Stomach (tissue), 8 donors: ENCODE measurements at regions not wholly inside any gene's neighbourhood (a gene's known extent, or its start where the extent isn't known, plus 50 kb on each side); places are given as distances from the start of the nearest gene placed in this dataset.

Source experiments
- DNase-seq, 2 donors: peaks; one replicate each; pipeline versions ENCODE4 v3.0.0 to v3.0.0-alpha.2; 2013 to 2019
- H3K27ac ChIP-seq, 5 donors: fragments of 200-600 bp in 4 of 5; sonication (generic) in 4 of 5; one replicate each; pipeline ENCODE4 v1.5.1; 2013 to 2019; ENCODE audit warnings: mild to moderate bottlenecking in 1 of 5, moderate library complexity in 1 of 5
- H3K27me3 ChIP-seq, 3 donors: fragments of 200-600 bp; sonication (generic); one replicate each; pipeline ENCODE4 v1.5.1; 2017 to 2019; ENCODE audit warnings: mixed run types in 1 of 3
- H3K36me3 ChIP-seq, 4 donors: fragments of 200-600 bp; sonication (generic); 1 replicate in 3 of 4; 2 replicates in 1 of 4; pipeline ENCODE4 v1.5.1; 2016 to 2019
- H3K4me1 ChIP-seq, 4 donors: fragments of 200-600 bp; sonication (generic); one replicate each; pipeline ENCODE4 v1.5.1; 2016 to 2019
- H3K4me3 ChIP-seq, 4 donors: fragments of 200-600 bp; sonication (generic) in 3 of 4; one replicate each; pipeline ENCODE4 v1.5.1; 2016 to 2019; ENCODE audit warnings: mild to moderate bottlenecking in 1 of 4
- H3K9me3 ChIP-seq, 4 donors: fragments of 200-600 bp; sonication (generic); one replicate each; pipeline ENCODE4 v1.5.1; 2016 to 2019
- CTCF ChIP-seq, 7 experiments: fragments of 450-650 bp in 4 of 7; fragments of 200-600 bp in 3 of 7; sonication (generic) in 3 of 7; IDR thresholded peaks; one replicate each; pipeline ENCODE4 v1.5.1; 2016 to 2019; ENCODE audit warnings: antibody characterized with exemption in 7 of 7, control low read depth in 2 of 7, mild to moderate bottlenecking in 1 of 7
- EP300 ChIP-seq: sonication (generic); formaldehyde crosslinking; IDR thresholded peaks from one replicate; pipeline ENCODE4 v1.6.1; 2017; ENCODE audit warnings: antibody characterized with exemption
- POLR2A ChIP-seq, 4 donors: fragments of 450-650 bp; IDR thresholded peaks; one replicate each; pipeline ENCODE4 v1.6.1; 2016; ENCODE audit warnings: antibody characterized with exemption in 4 of 4, control low read depth in 2 of 4, mild to moderate bottlenecking in 1 of 4, moderate library complexity in 1 of 4
- POLR2AphosphoS5 ChIP-seq, 3 donors: sonication (generic); formaldehyde crosslinking; IDR thresholded peaks; one replicate each; pipeline ENCODE4 v1.6.1; 2016; ENCODE audit warnings: antibody characterized with exemption in 3 of 3
- WGBS, 5 donors: extraction: QIAGEN DNeasy Blood & Tissue Kit in 3 of 5; methylation state at CpG; one replicate each; pipeline versions ENCODE4 v1.1.5 to v1.1.7; 2013 to 2018; 5-methylcytosine and 5-hydroxymethylcytosine counted together
- intact Hi-C: fragments of 100-400 bp; cut with DNase I; formaldehyde crosslinking; loops from one replicate; pipeline ENCODE4 v1.15.1; 2023; ENCODE audit warnings: low total_unique reads
- donor health status: healthy with polysubstance abuse.
- donor health status: Bipolar disorder and iron deficiency.
- donor health status: healthy.

- H3K9me3 ChIP-seq: no peaks in the 10 kb centered on the region
- WGBS, 5 donors: 61 to 81% (median 76%) methylated on average over 2 of the region's 2 CpGs
- no peak overlapping the region for H3K4me3 ChIP-seq
- intact Hi-C loops: no loop called here
- H3K27me3 ChIP-seq: no peaks in the 10 kb centered on the region
- H3K27ac ChIP-seq: no peak overlapping the region
- DNase-seq: no peak
- no peaks in the 10 kb centered on the region for H3K36me3 ChIP-seq
- H3K4me1 ChIP-seq: no peaks in the 10 kb centered on the region
- no peak for TF ChIP-seq EP300
- TF ChIP-seq POLR2AphosphoS5 (IDR thresholded peaks at IDR 0.05): no peak
- TF ChIP-seq CTCF (IDR thresholded peaks at IDR 0.05): no peak
- TF ChIP-seq POLR2A (IDR thresholded peaks at IDR 0.05): no peak
Measured at GRCh38 chr3:79994397-79994796, 226.6 kb upstream of the ROBO1 start.

GRCh38 chr3:79986338-79986737, 218.5 kb upstream of the ROBO1 start:
- WGBS, 5 donors: 55 to 76% (median 74%) methylated on average over 3 of the region's 3 CpGs
- H3K4me1 ChIP-seq: no peaks in the 10 kb centered on the region
- TF ChIP-seq EP300: no peak
- TF ChIP-seq CTCF (IDR thresholded peaks at IDR 0.05): no peak
- TF ChIP-seq POLR2A (IDR thresholded peaks at IDR 0.05): no peak
- no peak for TF ChIP-seq POLR2AphosphoS5 (IDR thresholded peaks at IDR 0.05)
- DNase-seq: no peak
- no peak overlapping the region for H3K27ac ChIP-seq
- intact Hi-C loops: no loop called here
- no peaks in the 10 kb centered on the region for H3K36me3 ChIP-seq
- peaks cover 0 to 3% (median 0%) of the 10 kb centered on the region in 4 donors for H3K9me3 ChIP-seq
- no peaks in the 10 kb centered on the region for H3K27me3 ChIP-seq
- no peak overlapping the region for H3K4me3 ChIP-seq

GRCh38 chr3:79985816-79986215, 218.0 kb upstream of the ROBO1 start:
- Histone ChIP-seq H3K4me3 (no peak overlapping the region), H3K27ac (no peak overlapping the region), H3K9me3 (peaks cover 0 to 3% (median 0%) of the 10 kb centered on the region in 4 donors), H3K27me3 (no peaks in the 10 kb centered on the region), H3K36me3 (no peaks in the 10 kb centered on the region), H3K4me1 (no peaks in the 10 kb centered on the region)
- no peak for TF ChIP-seq EP300
- TF ChIP-seq CTCF (IDR thresholded peaks at IDR 0.05): no peak
- TF ChIP-seq POLR2AphosphoS5 (IDR thresholded peaks at IDR 0.05): no peak
- no peak for TF ChIP-seq POLR2A (IDR thresholded peaks at IDR 0.05)
- intact Hi-C loops: no loop called here
- WGBS, 5 donors: 79 to 88% (median 83%) methylated on average over 6 of the region's 6 CpGs
- DNase-seq: no peak

- peak in 1 of 2 donors; percentile 22 for DNase-seq
- WGBS, 5 donors: 48 to 71% (median 52%) methylated on average over 1 of the region's 1 CpG
Measured at GRCh38 chr3:79983118-79983517, 215.3 kb upstream of the ROBO1 start.

More at GRCh38 chr3:79983118-79983517, 215.3 kb upstream of the ROBO1 start:
- H3K36me3 ChIP-seq: no peaks in the 10 kb centered on the region
- H3K4me1 ChIP-seq: no peaks in the 10 kb centered on the region
- H3K9me3 ChIP-seq: peaks cover 0 to 3% (median 0%) of the 10 kb centered on the region in 4 donors
- H3K27me3 ChIP-seq: no peaks in the 10 kb centered on the region
- H3K4me3 ChIP-seq: no peak overlapping the region
- no peak for TF ChIP-seq CTCF (IDR thresholded peaks at IDR 0.05)
- no peak for TF ChIP-seq POLR2A (IDR thresholded peaks at IDR 0.05)
- TF ChIP-seq EP300: no peak
- no peak for TF ChIP-seq POLR2AphosphoS5 (IDR thresholded peaks at IDR 0.05)
- intact Hi-C loops: no loop called here
- H3K27ac ChIP-seq: no peak overlapping the region
